CD4-positive, alpha-beta T cell treated with Interleukin-4 for 4 hours (primary cell): ENCODE measurements at regions not wholly inside any gene's neighbourhood (a gene's known extent, or its start where the extent isn't known, plus 50 kb on each side); places are given as distances from the start of the nearest gene placed in this dataset.
A peak's percentile ranks its signal among the peaks of the same experiment; 100 is the strongest.

Source experiments
- DNase-seq: peaks from one replicate; pipeline ENCODE4 v3.0.0-alpha.2; 2020

DNA sequence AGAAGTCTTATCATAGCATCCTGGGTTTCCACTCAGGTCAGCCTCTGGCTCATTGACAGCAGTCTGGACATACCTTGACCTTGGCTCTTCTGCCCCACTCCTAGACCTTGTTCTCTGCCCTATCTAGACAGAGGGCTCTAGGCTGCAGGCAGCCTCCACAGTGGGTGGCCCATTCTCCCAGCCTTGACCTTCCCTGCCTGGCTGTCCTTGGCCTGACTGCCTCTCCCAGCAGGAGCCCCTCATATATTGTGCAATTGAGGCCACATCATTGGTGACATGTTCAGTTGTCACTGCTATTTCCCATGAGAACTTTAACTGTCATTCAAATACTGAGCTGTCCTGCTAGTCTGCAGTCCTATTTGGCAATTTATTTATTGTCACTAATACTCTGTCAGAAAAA, 503.4 kb downstream of the PLXNA4 start:
- DNase-seq: no peak

DNA sequence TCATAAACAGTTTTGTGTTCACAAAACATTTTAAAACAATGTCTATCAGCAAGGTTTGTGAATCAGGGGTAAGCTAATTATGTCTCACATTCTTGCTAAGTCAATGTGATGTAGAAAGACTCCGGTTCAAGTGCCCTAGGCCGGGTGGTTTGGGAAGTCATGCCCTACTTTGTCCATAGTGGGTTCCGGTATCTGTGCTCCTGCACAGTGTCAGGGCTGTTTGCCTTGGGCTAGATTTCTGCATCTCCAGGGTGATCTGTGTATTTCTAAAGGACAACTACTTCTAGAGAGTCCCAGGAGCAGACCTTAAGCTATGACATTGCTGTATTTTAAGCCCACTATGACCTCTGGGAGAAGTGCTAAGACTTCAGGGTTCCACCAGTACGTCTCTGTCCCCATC, 504.1 kb downstream of the PLXNA4 start:
- DNase-seq: no peak

DNA sequence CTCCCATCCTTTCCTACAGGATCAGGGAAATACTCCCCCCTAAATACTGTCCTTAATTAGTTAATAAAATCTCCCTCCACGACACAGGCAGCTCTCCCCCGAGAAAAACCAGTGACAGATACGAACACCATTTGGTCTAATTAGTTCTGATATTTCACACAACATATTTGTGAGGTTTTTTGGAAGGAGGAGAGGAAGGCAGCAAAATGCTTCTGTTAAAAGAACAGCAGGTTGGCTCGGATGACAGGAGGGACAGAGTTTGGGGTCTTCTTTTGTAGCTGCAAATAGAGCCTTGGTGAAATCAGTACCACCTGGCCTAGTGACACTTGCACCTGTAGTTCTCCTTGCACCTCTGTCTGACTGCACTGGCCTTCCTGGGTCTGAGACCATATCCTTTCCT, 507.0 kb downstream of the PLXNA4 start:
- no peak for DNase-seq

DNA sequence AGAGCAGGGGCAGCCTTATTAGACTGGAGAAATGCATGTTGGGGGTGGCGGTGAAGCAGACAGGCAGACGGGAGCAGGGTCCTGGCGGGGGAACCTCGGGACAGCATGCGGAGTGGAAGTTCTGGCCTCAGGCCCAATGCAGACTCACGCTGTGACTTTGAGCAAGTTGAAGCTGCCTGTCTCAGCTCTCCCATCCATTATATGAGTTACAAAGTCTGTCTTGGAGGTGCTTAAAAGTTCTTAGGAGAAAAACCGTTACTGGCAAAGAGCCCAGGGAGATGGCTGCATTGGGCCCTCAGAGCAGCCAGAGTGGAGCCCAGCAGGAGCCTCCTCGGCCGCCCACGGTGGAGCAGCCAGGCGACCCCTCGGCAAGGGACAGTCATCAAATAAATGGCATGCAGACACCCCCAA, 509.5 kb downstream of the PLXNA4 start:
- no peak for DNase-seq

DNA sequence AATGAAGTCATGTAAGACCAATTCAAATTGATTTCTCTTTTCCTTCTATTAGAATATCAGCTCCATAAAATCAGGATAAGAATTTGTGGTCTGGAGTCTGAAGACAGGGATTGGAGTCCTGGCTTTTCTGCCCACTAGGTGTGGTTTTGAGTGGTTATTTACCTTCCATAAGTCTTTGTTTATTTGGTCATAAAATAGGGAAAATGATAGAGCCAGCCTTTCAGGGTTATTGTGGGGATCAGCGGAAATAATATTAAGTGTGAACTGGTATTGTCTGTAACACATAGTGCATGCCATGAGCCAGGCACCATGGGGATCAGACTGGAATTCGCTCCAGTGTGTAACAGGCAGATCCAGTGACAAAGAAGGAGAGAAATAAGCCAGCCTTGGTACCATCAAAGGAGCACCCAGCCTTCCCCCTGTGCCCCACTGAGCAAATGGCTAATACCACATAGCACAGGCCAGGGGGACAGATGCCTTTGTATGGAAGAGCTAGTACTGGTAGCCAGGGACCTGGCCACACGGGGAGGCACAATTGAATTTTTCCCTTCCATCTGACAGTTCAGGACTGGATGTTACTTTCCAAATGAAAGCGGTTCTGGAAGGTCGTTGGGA, 509.7 kb upstream of the PODXL start:
- no peak for DNase-seq

DNA sequence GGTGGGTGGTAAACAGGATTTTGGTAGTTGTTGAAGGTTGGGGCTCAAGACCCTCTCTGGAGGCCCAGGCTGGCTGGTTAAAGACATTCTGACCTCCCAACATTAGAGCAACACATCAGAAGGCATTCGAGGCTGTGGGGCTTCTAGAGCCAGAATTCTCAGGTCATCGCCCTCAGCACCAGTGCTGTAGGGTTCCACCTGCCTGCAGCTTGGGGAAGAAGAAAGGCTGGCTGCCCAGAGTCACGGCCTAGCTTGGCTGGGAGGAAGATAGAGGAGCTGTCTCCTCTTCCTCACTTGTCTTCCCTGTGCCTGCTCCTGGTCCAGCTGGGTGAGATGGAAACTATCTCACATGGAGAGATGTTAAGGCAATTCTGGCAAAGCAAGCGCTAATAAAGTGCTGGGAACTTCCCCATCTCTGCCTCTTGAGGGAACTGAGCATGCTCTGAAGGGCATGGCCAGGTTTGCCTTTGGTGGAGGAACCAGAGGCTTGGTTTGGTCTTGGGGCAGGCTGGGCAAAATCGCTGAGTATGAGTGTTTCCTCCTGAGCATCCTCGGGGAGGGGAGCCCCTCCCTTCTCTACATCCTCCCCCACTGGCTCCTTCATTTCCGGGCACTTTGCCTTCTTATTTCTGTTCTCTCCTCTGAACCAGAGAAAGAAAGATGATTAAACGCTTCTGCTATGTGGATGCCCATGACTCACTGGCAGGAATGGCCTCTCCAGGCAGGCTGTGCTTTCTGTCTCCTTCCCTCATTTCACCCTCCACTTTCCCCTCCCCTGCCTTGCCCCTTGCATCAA, 509.0 kb upstream of the PODXL start:
- no peak for DNase-seq

DNA sequence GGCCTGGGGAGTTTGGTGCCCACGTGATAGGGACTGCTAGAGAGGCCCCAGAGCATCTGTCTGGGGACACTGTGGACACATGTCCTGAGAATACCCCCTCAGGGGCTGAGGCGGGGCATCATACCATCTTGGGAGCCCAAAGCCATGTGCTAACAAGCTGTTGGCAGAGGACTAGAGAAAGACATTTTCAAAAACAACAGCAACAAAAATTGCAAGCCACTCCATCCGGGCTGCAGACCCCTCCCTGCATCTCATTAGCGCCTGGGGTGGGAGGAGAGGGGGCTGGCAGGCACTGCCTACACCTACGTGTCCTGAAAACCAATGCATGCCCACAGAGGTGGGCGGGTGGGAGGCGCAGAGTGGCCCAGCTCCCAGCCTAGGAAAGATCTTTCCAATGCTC, 507.4 kb upstream of the PODXL start:
- no peak for DNase-seq

DNA sequence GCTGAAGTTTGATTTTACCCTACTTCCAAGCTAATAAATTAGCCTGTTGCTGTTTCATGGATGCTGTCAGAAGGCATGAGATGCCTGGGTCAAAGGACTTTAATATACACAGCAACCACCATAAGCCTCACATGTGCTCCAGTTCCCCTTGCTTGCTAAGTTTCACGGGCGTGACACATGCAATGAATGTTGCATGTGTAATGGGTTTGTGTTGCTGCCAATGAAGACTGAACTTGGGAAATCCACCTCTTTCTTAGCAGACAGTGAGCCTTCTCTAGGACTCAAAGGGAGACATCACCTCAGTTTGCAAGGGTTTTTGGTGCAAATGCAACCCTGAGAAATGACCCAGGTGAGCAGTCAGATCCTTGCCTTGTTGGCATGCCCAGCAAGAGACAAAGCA, 505.5 kb upstream of the PODXL start:
- no peak for DNase-seq

DNA sequence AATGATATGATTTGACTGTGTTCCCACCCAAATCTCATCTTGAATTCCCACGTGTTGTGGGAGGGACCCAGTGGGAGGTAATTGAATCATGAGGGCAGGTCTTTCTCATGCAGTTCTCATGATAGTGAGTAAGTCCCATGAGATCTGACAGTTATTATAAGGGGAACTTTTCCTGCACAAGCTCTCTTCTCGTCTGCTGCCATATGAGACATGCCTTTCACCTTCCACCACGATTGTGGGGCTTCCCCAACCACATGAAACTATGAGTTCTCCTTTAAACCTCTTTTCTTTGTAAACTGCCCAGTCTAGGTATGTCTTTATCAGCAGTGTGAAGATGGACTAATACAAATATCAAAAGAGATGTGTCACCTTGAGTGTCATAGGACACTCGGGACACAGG, 502.7 kb upstream of the PODXL start:
- no peak for DNase-seq

DNA sequence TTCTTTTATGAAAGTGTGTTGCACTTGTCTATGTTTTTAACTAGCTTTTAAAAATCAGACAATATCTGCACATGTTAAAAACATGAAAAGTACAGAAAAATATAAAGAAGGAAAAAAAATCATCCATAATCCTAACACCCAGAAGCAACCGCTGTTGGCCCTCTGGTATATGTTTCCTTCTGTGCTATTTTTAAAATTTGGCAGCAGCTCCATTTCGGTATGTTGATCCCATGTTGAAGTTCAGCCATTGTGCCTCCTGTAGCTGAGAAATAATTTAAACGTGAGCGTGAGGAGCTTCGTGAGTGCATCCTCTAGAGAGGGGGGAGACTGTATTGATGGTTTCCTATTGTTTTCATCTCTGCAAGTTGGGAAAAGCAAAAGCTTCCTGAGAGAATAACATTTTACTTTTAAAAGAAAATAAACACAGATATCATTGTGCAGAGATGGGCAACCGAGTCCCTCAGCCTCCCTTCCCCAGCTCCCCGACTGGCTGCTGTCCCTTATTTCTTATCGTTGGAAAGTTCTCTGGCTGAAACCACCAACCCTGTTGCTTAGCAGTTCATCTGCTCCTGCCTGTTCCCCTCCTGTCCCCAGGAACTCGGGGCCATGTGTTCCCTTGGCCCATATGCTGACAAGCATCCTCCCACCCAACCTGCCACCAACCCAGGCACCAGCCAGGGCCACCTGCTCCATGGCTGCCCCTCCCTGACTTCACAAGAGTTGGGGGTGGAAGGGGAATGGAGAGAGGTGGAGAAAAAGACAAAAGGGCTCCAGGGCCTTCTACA, 499.1 kb upstream of the PODXL start:
- no peak for DNase-seq

DNA sequence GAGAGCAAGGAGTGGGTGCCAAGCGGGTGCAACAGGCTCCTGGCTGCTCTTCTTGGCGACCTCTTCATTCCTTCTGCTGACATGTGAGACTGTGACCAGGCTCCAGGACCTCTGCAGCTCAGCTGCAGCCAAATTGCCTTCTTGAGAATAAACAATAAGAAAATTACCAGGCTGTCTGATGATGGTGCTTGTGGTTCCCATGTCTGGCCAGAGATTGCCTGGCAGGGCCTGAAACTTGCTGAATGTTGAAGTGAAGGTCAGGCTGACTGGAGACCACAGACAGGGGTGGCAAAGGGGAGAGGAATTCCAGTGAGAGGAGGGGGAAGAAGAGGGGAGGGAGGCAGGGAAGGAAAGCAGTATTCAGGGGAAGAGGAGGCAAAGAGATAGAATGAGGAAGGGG, 497.4 kb upstream of the PODXL start:
- DNase-seq: no peak

DNA sequence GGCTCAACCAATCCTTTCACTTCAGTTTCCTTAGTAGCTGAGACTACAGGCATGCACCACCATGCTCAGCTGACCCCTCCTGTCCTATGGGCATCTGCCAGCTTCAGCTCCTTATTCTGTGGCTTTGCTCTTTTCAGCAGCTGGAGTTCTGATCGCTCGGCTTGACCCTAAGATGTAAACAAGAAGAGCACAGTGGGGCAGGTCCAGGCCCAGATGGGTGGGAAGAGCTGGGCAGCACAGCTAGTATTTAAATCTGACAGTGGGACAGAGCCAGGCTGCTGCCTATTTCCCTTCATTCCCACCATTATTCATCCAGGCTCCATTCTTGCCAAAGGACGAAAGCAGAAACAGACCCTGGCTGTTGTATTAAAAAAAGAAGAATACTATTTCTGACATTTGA, 494.9 kb upstream of the PODXL start:
- DNase-seq: no peak

DNA sequence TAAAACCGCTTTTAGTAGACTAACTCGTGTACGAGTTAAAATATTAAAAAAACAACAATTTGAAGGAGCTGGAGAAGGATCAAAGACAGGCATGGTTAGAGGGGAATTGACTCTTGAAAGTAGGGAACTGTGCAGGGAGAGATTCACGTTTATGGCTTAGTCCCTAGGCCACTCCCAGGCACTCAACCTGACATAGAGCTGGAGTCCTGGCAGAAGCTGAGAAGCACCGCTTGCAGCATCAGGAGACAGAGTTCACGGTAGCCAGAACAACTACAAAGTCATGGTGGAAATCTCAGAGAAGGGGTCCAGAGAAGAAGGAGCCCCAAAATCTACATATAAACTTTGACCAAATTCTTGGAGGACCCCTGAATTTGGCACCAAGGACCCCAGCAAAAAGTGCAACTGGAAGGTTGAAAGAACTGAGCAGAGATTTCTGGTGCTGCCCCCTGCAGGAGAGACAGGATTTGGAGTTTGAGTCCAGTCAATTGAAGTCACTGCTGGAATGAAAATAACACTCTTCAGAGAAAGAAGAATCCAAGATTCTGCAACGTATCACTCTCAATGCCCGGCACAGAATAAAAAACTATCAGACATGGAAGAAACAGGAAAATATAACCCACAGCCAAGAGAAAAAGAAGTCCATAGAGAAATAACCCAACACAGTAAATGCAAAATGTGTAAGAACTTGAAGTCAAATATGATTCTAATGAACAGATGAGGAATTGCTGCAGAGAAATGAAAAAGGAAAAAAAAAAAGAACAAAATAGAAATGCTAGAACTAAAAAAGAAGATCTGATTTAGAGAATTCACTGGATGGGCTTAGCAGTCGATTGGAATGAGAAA, 493.3 kb upstream of the PODXL start:
- DNase-seq: peak; percentile 24

DNA sequence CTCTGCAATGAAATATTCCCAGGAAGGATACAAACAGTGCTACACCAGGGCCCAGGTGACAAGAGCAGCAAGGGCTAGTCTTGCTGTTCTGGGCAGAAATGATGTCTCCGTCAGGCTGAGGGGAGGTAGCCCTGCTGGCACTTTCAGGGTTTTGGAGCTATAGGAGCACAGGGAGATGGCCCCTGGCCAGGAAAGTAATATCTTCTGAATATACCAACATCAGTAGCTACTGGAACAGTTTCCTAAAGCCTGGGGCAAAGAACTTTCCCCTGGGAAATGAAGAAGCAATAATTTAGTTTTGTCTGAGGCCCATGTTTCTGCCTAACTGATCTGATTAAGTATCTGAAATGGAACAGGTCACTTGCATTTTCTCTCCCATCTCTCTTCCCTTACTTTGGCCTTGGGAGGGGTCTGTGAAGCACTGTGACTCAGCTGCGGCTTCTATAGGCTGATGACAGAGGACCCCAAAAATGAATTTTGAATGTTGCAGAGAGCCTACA, 489.1 kb upstream of the PODXL start:
- DNase-seq: no peak

DNA sequence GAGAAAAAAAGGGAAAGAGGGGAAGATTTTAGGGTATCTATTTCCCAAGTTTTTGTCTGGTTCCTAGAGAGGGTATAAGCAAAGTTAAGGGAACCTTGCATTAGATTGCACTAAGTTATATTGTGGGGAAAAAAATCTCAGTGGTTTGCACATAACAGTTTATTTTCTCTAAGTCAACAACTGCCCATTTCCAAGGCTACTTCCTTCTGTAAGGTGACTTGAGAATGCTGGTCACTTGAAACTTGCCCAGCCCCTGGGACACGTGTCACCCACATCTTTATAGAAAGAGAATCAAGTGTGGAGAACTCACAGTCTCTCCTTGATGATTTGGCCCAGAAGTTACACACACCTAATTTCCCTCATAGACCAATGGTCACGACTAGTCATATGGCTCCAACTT, 488.6 kb upstream of the PODXL start:
- no peak for DNase-seq

DNA sequence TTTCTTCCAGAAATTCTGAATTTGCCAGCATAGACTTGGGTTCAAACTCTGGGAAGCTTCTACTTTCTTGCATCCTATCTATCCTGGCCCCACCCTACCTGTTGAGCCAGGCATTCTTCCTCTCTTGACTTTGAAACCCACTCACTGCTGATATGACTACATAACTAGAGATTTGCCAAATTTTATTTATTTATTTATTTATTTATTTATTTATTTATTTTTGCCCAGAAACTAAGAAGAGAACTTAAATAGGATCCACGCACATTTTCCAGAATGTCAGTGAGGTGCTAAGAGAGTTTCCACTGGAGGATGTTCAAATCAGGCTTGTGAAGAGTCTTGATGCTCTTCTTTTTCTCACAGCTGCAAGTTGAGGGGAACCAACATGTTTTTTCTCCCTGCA, 487.8 kb upstream of the PODXL start:
- DNase-seq: no peak

DNA sequence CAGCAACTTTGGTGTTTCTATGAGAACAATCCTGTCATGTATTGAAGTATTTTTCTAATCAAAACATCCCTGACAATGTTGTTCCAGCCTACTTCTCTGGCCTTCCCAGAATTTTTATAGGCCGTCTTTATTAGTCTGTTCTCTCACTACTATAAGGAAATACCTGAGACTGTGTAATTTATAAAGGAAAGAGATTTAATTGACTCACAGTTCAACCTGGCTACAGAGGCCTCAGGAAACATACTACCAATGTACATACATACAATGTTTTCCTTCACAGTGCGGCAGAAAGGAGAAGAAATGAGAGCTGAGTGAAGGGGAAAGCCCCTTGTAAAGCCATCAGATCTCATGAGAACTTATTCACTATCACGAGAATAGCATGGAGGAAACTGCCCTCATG, 484.7 kb upstream of the PODXL start:
- no peak for DNase-seq

DNA sequence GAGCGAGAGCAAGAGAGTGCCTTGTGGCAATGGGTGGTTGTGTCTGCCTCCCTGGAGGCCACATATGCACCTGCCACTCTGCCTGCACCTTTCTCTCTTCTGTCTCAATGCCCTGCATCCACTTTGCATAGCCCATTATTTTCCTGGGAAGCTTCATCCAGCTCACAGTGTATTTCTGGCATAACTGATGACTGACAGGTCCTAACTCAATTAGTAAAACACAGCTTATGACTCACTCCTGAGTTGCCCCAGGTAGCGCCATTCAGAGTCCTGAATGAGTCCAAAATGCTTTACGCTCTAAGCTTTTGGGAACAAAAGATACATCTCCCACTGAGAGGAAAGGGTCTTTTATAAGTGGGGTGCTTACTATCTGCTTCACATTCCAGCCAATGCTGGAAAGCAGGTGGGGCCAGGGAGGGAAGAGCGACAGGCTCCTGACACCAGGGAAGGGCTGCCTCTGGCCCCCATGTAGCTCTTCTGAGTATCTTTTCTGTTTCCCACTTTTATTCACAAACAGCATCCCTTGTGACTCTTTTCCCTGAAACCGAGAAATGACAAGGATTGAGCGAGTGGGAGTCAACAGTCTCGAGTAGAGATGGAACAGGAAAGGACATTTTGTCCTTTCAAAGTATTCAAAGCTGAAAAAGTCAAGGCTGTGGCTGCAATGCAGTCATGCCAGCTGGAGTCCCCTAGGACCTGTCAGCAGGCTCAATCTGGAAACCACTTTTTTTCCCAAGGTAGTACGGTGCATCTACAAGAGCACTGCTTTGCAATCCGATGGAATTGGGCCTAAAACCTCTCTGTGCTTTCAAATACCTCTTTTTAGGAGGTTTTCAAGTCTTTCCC, 479.3 kb upstream of the PODXL start:
- DNase-seq: no peak

DNA sequence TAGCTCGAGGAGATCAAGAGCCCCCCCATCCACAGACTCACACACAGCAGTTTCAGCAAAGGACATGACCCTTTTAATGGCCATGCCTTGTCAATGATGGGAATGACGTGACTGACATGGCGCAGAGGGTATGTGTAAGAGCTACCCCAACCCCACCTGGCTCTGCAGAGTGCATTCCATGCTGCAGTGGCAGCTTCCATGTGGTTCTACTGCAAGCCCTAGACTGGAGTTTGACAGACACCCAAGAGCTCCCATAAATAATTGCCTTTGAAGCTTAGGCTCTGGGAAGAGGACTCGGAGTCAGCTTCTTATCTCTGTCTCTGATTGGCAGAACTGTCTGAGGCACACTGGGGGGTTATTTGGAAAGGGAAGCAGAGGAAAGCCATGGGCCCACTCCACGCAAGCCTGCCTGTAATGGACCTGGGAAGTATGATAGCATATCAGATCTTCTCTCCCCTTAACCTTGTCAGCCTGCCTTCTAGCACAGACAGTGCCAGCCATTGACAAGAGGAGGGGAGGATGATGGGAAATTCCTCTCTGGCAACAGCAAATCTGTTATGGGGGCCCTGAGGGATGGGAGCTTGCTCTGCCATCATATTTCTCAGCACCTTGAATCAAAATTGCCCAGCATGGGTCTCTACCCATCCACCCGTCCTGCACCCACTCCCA, 478.5 kb upstream of the PODXL start:
- DNase-seq: no peak

DNA sequence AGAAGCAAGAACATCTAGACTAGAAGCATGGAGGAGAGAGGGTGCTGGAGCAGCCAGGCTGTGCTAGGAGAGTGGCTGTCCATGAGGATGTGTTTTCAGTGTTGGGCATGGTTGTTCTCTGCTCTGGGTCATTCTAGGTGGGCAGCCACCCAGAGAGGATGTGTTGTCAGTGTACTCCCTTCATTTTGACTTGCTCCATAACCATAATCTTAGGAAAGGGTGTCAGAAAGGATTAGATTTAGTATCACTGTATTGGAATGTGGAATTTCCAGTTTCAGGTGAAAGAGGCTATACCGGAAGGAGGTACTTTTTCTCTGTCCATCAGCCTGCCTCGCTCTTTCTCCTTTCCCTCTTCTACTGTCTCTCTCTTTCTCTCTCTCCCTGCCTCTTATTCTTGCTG, 474.5 kb upstream of the PODXL start:
- DNase-seq: no peak

DNA sequence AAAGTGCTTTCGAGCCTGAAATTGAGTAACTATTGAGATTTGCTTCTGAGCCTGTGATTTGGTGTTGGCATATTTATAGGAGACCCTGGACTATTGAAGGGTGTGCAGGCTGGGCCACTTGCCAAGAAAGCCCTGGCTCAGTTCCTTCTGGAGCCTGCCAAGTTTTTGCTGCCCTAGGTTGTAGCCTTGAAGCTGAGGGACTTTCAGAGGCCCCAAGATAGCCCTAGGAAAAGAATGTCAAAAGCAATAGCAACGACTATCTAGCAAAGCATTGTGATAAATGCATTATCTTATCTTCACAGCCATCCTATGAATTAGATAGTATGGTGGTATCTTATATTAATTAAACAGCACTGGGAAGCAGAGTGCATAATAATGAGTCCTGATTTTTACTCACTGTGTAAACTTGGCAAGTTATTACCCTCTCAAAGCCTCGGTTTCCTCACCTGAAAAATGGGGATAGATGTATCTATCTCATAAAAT, 473.7 kb upstream of the PODXL start:
- no peak for DNase-seq
